ENCODE measurements at regions not wholly inside any gene's neighbourhood (a gene's known extent, or its start where the extent isn't known, plus 50 kb on each side); places are given as distances from the start of the nearest gene placed in this dataset.

- Histone ChIP-seq H3K4me1 (no peaks in the 10 kb centered on the region), H3K4me3 (ENCODE audit: low read depth, low read length) (no peak overlapping the region), H3K9me3 (no peaks in the 10 kb centered on the region), H3K27me3 (no peaks in the 10 kb centered on the region), H3K36me3 (no peaks in the 10 kb centered on the region)
- TF ChIP-seq CTCF (IDR thresholded peaks at IDR 0.05; ENCODE audit: low read depth, low read length): no peak
- no peak for DNase-seq
Observed at GRCh38 chr3:110479731-110480130, 591.9 kb upstream of the NECTIN3 start.

- Histone ChIP-seq H3K4me1 (no peaks in the 10 kb centered on the region), H3K9me3 (no peaks in the 10 kb centered on the region), H3K27me3 (no peaks in the 10 kb centered on the region), H3K36me3 (no peaks in the 10 kb centered on the region), H3K4me3 (ENCODE audit: low read depth, low read length) (no peak overlapping the region)
- TF ChIP-seq CTCF (IDR thresholded peaks at IDR 0.05; ENCODE audit: low read depth, low read length): no peak
- DNase-seq: no peak
Observed at GRCh38 chr3:110485389-110485788, 586.2 kb upstream of the NECTIN3 start.

GRCh38 chr3:110487840-110488239 is 583.8 kb upstream of the NECTIN3 start:
- H3K36me3 ChIP-seq: no peaks in the 10 kb centered on the region
- no peak for TF ChIP-seq CTCF (IDR thresholded peaks at IDR 0.05; ENCODE audit: low read depth, low read length)

GRCh38 chr3:110491413-110491812 is 580.2 kb upstream of the NECTIN3 start:
- Histone ChIP-seq H3K4me1 (no peaks in the 10 kb centered on the region), H3K4me3 (ENCODE audit: low read depth, low read length) (no peak overlapping the region), H3K27me3 (no peaks in the 10 kb centered on the region), H3K9me3 (no peaks in the 10 kb centered on the region), H3K36me3 (no peaks in the 10 kb centered on the region)
- TF ChIP-seq CTCF (IDR thresholded peaks at IDR 0.05; ENCODE audit: low read depth, low read length): no peak
- DNase-seq: no peak

More at GRCh38 chr3:110487840-110488239, 583.8 kb upstream of the NECTIN3 start:
- no peak for DNase-seq
- Histone ChIP-seq H3K4me1 (no peaks in the 10 kb centered on the region), H3K9me3 (no peaks in the 10 kb centered on the region), H3K27me3 (no peaks in the 10 kb centered on the region), H3K4me3 (ENCODE audit: low read depth, low read length) (no peak overlapping the region)

GRCh38 chr3:110492876-110493275 is 578.7 kb upstream of the NECTIN3 start:
- Histone ChIP-seq H3K27me3 (no peaks in the 10 kb centered on the region), H3K4me3 (ENCODE audit: low read depth, low read length) (no peak overlapping the region), H3K36me3 (no peaks in the 10 kb centered on the region), H3K4me1 (no peaks in the 10 kb centered on the region), H3K9me3 (no peaks in the 10 kb centered on the region)
- DNase-seq: no peak
- TF ChIP-seq CTCF (IDR thresholded peaks at IDR 0.05; ENCODE audit: low read depth, low read length): no peak

GRCh38 chr3:110493438-110494092 is 578.1 kb upstream of the NECTIN3 start:
- Histone ChIP-seq H3K4me3 (ENCODE audit: low read depth, low read length) (no peak overlapping the region), H3K9me3 (no peaks in the 10 kb centered on the region), H3K27me3 (no peaks in the 10 kb centered on the region), H3K36me3 (no peaks in the 10 kb centered on the region), H3K4me1 (no peaks in the 10 kb centered on the region)
- no peak for DNase-seq
- TF ChIP-seq CTCF (IDR thresholded peaks at IDR 0.05; ENCODE audit: low read depth, low read length): no peak

All from BE2C (cell line).